ENCODE measurements at regions not wholly inside any gene's neighbourhood (a gene's known extent, or its start where the extent isn't known, plus 50 kb on each side); places are given as distances from the start of the nearest gene placed in this dataset.
A peak's percentile ranks its signal among the peaks of the same experiment; 100 is the strongest.

- Histone ChIP-seq H3K4me3 (no peak overlapping the region), H3K9me3 (peaks cover 0 to 17% of the 10 kb centered on the region in 2 donors), H3K4me1 (no peaks in the 10 kb centered on the region), H3K27ac (no peak overlapping the region), H3K27me3 (no peaks in the 10 kb centered on the region), H3K36me3 (no peaks in the 10 kb centered on the region)
- no peak for DNase-seq (ENCODE audit: low spot score)
- TF ChIP-seq CTCF (IDR thresholded peaks at IDR 0.05), result no peak
These were observed 91.3 kb upstream of the ATP10A start for GRCh38 chr15:25954398-25954797.

GRCh38 chr15:25950014-25950413 lies 86.9 kb upstream of the ATP10A start:
- H3K9me3 ChIP-seq, result peaks cover 0 to 17% of the 10 kb centered on the region in 2 donors
- no peak overlapping the region for H3K27ac ChIP-seq
- no peak overlapping the region for H3K4me3 ChIP-seq
- DNase-seq (ENCODE audit: low spot score), result no peak
- H3K27me3 ChIP-seq, result no peaks in the 10 kb centered on the region
- no peaks in the 10 kb centered on the region for H3K36me3 ChIP-seq
- no peak for TF ChIP-seq CTCF (IDR thresholded peaks at IDR 0.05)
- no peaks in the 10 kb centered on the region for H3K4me1 ChIP-seq

GRCh38 chr15:25947323-25948314 lies 84.5 kb upstream of the ATP10A start:
- Histone ChIP-seq H3K27me3 (no peaks in the 10 kb centered on the region), H3K9me3 (peaks cover 0 to 3% of the 10 kb centered on the region in 2 donors), H3K27ac (no peak overlapping the region), H3K36me3 (no peaks in the 10 kb centered on the region), H3K4me1 (no peaks in the 10 kb centered on the region), H3K4me3 (no peak overlapping the region)
- TF ChIP-seq CTCF (IDR thresholded peaks at IDR 0.05), result peak in 1 of 2 donors; percentile 30
- no peak for DNase-seq (ENCODE audit: low spot score)

GRCh38 chr15:25946241-25946805 lies 83.2 kb upstream of the ATP10A start:
- no peaks in the 10 kb centered on the region for H3K36me3 ChIP-seq
- no peak overlapping the region for H3K4me3 ChIP-seq
- no peak overlapping the region for H3K27ac ChIP-seq
- no peaks in the 10 kb centered on the region for H3K4me1 ChIP-seq
- no peak for TF ChIP-seq CTCF (IDR thresholded peaks at IDR 0.05)
- DNase-seq (ENCODE audit: low spot score), result no peak
- H3K27me3 ChIP-seq, result no peaks in the 10 kb centered on the region
- no peaks in the 10 kb centered on the region for H3K9me3 ChIP-seq

- H3K27ac ChIP-seq, result no peak overlapping the region
- TF ChIP-seq CTCF (IDR thresholded peaks at IDR 0.05), result no peak
- no peaks in the 10 kb centered on the region for H3K27me3 ChIP-seq
- no peaks in the 10 kb centered on the region for H3K9me3 ChIP-seq
- H3K36me3 ChIP-seq, result no peaks in the 10 kb centered on the region
- no peak for DNase-seq (ENCODE audit: low spot score)
- no peaks in the 10 kb centered on the region for H3K4me1 ChIP-seq
- H3K4me3 ChIP-seq, result no peak overlapping the region
These were observed 81.3 kb upstream of the ATP10A start for GRCh38 chr15:25944386-25944785.
